HCEC 1CT (cell line): ENCODE measurements at regions not wholly inside any gene's neighbourhood (a gene's known extent, or its start where the extent isn't known, plus 50 kb on each side); places are given as distances from the start of the nearest gene placed in this dataset.

Experiments used
- DNase-seq: peaks from one replicate; pipeline ENCODE4 v3.0.0-alpha.2; 2017

- DNase-seq = no peak
Observed at GRCh38 chr2:134770702-134771101, 51.9 kb upstream of the TMEM163 start.

GRCh38 chr2:134771313-134771801 is 52.6 kb upstream of the TMEM163 start:
- peak; percentile 7 for DNase-seq

GRCh38 chr2:134772493-134773169 is 53.8 kb upstream of the TMEM163 start:
- DNase-seq = no peak

- no peak for DNase-seq
Observed at GRCh38 chr2:134773335-134773734, 54.5 kb upstream of the TMEM163 start.

- DNase-seq = no peak
Observed at GRCh38 chr2:134773759-134774742, 55.3 kb upstream of the TMEM163 start.

- DNase-seq = peak; percentile 25
Observed at GRCh38 chr2:134774786-134775641, 56.2 kb upstream of the TMEM163 start.

GRCh38 chr2:134776836-134777235 is 58.0 kb upstream of the TMEM163 start:
- DNase-seq = no peak

- DNase-seq = no peak
Observed at GRCh38 chr2:134777593-134777992, 58.8 kb upstream of the TMEM163 start.

GRCh38 chr2:134778372-134778771 is 59.6 kb upstream of the TMEM163 start:
- no peak for DNase-seq

- no peak for DNase-seq
Observed at GRCh38 chr2:134780972-134781371, 57.4 kb upstream of the ACMSD start.

GRCh38 chr2:134782107-134782506 is 56.3 kb upstream of the ACMSD start:
- DNase-seq = no peak

- DNase-seq = no peak
Observed at GRCh38 chr2:134782792-134783191, 55.6 kb upstream of the ACMSD start.

- DNase-seq = no peak
Observed at GRCh38 chr2:134783912-134784311, 54.5 kb upstream of the ACMSD start.

GRCh38 chr2:134785659-134786430 is 52.6 kb upstream of the ACMSD start:
- DNase-seq = no peak

GRCh38 chr2:134788417-134788816 is 50.0 kb upstream of the ACMSD start:
- no peak for DNase-seq
